Dedifferentiated amniotic fluid mesenchymal stem cell (primary cell): ENCODE measurements at regions not wholly inside any gene's neighbourhood (a gene's known extent, or its start where the extent isn't known, plus 50 kb on each side); places are given as distances from the start of the nearest gene placed in this dataset.

ENCODE experiments used
- DNase-seq: peaks from one replicate; pipeline ENCODE4 v3.0.0-alpha.2; 2016; ENCODE audit errors: extremely low spot score

DNA sequence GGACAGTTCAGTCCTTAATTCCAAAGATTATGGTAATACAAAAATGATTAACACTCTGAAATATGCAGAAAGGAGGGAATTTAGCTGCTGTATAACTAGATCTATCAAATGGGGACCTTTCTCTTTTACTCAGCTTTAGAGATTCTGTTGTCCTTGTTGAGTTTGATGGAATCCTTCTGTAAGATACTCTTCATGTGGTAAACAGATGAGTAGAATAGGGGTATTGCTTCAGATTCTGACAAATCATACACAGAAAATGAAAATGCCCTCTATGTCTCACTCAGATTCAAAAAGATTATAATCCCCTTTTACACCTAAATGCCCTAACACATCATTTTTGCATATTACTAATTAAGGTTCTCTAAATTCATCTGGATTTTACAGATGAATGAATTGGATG, 50.7 kb downstream of the ARHGAP35 start:
- DNase-seq = no peak

DNA sequence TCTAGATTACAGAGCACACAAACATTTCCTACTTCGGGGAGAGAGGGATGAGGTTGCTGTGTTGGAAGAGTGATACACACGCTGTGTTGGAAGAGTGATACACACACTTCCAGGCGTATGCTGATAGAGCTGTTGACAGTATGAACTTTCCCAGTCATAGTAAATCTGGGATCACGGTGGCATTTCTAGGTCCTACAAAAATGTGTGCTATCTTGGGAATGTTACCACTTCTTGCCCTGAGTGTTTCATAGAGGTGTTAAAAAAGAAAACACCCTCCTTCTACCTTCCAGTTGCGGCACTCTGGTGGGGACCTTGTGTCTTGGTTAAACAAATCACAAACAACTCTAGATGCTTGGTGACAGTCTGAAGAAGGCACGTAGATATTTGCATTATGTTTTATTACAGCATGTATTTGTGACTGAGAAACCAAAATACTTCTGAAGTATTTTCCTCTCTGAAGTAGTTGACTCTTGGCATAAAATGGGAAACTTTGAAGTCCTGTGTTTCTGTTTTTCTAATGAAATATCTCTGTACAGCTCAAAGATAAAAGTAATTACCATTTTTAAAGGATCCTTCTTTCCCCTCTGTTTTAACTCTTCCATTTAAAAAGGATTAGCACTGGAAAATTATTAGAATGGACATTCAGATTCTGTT, 52.5 kb downstream of the ARHGAP35 start:
- DNase-seq = no peak

GRCh38 chr19:46913852-46914430, 53.1 kb downstream of the ARHGAP35 start:
- peak; percentile 60 for DNase-seq

- DNase-seq = no peak
Measured at GRCh38 chr19:46915386-46915785, 54.6 kb downstream of the ARHGAP35 start.

GRCh38 chr19:46917002-46917401, 56.2 kb downstream of the ARHGAP35 start:
- DNase-seq = no peak

GRCh38 chr19:46919324-46919723, 58.5 kb downstream of the ARHGAP35 start:
- no peak for DNase-seq

GRCh38 chr19:46920362-46920761, 59.6 kb downstream of the ARHGAP35 start:
- DNase-seq = no peak

DNA sequence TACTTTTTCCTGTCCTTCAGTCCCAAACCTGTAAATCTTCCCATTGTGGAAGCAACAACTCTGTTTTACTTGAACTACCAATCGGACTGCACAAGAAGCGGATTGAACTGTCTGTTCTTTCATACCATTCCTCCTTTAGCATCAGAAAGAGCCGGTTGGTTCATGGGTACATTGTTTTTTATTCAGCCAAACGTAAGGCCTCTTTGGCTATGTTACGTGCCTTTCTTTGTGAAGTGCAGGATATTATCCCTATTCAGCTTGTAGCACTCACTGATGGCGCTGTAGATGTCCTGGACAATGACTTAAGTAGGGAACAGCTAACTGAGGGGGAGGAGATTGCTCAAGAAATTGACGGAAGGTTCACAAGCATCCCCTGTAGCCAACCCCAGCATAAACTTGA, 60.3 kb downstream of the ARHGAP35 start:
- DNase-seq = no peak

DNA sequence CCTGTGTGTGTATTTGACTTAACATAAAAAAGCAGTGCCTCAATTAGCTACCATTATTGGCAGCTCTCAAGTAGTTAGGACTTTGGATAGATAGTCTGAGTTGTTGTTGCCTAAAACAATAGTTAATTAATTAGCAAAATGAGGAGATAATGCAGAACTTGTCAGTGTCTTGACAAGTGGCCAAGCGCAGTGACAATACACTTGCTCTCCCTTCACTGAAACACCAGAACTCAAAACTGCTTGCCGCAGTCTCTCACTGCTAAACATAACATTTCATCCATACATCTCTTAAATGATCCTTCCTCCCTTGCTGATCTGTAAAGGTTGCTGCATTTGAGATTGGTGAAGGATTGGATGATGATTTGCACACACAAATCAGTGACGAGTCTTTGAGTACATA, 61.7 kb downstream of the ARHGAP35 start:
- DNase-seq = no peak

DNA sequence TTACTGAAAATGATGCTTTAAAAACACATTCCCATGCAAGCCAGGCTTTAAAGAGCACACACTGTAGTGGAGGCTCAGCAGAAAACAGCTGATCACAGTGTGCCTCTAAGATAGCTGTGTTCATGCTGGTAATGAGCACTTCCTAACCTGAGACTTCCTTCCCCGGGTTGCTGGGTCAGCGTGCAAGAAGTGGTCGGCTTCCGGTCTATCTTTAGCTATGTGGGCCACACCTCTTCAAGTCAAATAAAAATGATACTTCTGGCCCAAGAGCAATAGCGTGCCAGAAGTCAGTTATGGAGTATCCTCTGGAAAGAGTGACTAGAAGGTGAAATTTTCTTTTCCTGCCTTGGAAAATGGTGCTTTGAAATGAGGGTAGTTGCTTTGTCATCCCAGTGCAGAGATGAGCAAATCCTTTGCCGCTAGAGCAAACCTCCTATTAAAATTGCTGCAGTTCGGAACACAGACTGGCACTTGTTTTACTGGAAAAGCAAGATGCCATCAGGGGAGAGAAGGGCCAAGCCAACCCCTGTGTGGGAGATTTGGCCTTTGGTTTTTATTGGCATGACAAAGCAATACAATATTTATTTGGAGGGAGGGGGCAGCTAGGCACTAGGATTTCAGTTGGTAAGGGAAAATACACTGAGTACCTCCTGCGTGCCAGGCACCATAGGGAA, 64.2 kb downstream of the ARHGAP35 start:
- DNase-seq = no peak

- no peak for DNase-seq
Measured at GRCh38 chr19:46925548-46925950, 64.8 kb downstream of the ARHGAP35 start.

DNA sequence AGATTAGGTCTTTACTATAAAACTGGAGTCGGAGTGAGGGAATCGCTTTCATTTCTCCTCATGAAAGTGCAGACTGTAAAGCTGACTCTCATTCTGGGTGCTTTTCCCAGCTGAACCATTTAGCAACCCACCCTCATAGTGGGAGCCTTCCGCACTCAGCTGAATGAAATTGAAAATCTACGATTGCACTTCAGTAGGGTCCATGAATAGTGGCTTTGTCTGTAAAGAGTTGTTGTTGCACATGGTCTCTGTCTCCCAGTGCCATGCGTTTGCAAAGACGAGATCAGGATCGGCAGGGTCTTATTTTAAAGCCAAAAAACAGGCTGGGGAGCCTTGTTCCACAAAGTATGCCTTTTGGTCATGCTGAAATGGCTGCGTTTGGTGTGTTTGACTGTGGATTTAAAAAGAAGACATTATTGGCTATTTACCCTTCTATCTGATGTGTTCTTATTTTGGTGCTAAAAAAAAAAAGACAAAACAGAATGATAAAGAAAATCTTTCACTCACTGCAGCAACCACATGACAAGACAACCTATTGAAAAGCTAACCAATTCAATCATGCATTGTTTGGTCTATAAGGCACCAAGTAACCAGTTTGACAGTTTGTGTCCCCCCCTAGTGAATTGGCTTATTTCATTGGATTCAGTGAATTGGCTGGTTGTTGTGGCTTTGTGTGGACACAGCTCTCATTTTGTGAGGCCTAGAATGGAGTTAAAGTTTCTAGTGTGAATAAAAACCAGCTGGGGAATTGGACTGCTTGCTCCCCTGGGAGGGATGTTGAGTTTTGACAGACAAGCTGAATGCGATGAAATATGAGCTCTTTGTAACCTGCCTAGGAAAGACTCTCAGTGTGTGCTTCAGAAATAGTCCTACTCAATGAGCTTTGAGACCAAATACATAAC, 65.6 kb downstream of the ARHGAP35 start:
- no peak for DNase-seq

GRCh38 chr19:46927106-46927505, 66.3 kb downstream of the ARHGAP35 start:
- no peak for DNase-seq

DNA sequence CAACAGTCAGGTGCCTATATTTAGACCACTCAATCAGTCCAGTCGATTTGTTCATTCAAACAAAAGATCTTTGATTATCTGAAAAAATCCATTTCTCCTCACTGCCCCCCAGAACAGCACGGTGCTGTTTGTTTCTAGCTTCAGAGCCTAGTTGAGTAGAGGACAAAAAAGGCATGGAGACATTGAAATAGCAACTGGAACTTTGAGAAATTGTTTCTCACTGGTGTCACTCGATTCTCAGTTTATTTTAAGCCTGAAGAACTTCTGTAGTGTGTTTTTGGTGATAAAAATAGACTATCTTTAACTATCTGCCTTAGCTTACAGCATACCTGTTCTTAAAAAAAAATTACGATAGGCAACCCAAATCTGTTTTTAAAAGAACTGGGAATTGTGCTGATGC, 67.1 kb downstream of the ARHGAP35 start:
- no peak for DNase-seq

GRCh38 chr19:46928951-46929350, 68.2 kb downstream of the ARHGAP35 start:
- DNase-seq = no peak

- no peak for DNase-seq
Measured at GRCh38 chr19:46931202-46931601, 70.4 kb downstream of the ARHGAP35 start.

DNA sequence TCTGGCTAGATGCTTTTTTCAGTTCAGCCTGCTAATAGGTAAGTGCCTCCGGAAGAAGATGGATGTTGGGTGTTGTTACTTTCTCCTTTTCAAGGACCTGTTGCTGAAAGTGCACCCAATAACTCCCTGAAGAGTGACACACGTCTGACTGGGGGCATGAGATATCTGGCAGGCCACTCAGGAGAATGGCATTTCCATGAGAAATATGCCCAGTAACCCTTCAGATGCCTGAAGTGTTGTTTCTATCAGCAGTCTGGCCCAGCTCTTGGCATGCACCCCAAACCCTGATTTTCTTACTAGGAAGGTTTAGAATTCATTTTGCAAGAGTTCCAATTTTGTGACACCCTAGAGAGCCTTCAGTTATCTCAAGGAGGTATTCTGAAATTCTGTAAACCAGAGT, 71.5 kb downstream of the ARHGAP35 start:
- no peak for DNase-seq

GRCh38 chr19:46935066-46935663, 74.4 kb downstream of the ARHGAP35 start:
- DNase-seq = no peak

DNA sequence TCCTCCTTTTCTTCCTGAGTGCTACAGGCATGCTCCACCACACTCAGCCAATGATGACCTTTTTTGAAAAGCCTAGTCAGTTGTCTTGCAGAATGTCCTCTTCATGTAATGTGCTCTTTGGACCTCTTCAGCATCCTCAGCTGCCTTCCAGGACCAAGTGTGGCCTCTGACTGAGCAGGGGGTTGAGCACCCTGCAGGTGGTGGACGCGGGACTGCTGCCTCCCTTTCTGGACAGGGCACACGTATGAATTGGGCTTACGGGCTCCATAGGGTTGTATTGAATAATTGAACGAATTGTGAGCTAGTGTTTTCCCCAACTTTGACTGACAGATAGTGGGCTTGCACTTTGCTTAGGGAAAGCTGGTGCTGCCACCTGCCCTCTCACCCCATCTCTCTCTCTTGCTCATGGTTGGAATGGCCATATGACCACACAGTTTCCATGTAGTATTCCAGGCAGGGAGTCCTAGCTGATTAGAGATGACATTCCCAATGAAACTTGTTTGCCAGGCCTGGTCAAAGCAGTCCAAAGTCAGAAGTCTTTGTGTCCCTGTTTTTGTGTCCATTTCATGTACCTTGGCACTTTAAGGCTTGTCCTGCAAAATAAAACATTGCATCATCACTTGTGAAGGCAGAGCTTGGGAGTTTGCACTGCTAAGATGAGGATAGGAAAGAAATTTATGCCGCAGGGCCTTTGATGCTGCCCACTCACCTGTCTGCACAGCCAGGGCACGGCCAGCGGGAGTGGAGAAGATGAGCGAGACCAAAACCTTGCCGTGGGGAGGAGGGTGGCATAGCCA, 76.3 kb upstream of the NPAS1 start:
- DNase-seq = no peak

GRCh38 chr19:46944123-46944748, 75.4 kb upstream of the NPAS1 start:
- DNase-seq = no peak
